Central memory CD8-positive, alpha-beta T cell (primary cell): ENCODE measurements at regions not wholly inside any gene's neighbourhood (a gene's known extent, or its start where the extent isn't known, plus 50 kb on each side); places are given as distances from the start of the nearest gene placed in this dataset.
"Not testable (repeated sequence)": the region's sequence is repeated elsewhere in the genome, so short reads cannot be mapped to it uniquely, and the experiment has no call there.

ENCODE experiments used
- ATAC-seq: fragments of 150-1000 bp; cut with Tn5 transposase; replicated peaks from 2 replicates; pipeline ENCODE4 v1.10.0; 2022; ENCODE audit warnings: mild to moderate bottlenecking, moderate FRiP score, moderate number of reproducible peaks; ENCODE audit not compliant: poor library complexity, severe bottlenecking; ENCODE audit errors: extremely low read depth
- DNase-seq, 2 donors: peaks; one replicate each; pipeline ENCODE4 v3.0.0; 2021; ENCODE audit warnings: low spot score in 2 of 2
- H3K27ac Mint-ChIP-seq: one replicate; pipeline ENCODE4 v1.8.0; 2022; ENCODE audit warnings: low read depth, mild to moderate bottlenecking, moderate library complexity, mixed read lengths
- H3K27me3 Mint-ChIP-seq: one replicate; pipeline ENCODE4 v1.8.0; 2022; ENCODE audit warnings: mixed read lengths
- H3K36me3 Mint-ChIP-seq: one replicate; pipeline ENCODE4 v1.8.0; 2022; ENCODE audit warnings: mild to moderate bottlenecking, moderate library complexity, mixed read lengths; ENCODE audit not compliant: insufficient read depth
- H3K4me1 Mint-ChIP-seq: one replicate; pipeline ENCODE4 v1.8.0; 2022; ENCODE audit warnings: mixed read lengths
- H3K4me3 Mint-ChIP-seq: one replicate; pipeline ENCODE4 v1.8.0; 2022; ENCODE audit warnings: mild to moderate bottlenecking, moderate library complexity, mixed read lengths
- H3K9me3 Mint-ChIP-seq: one replicate; pipeline ENCODE4 v1.8.0; 2022; ENCODE audit warnings: mixed read lengths

DNA sequence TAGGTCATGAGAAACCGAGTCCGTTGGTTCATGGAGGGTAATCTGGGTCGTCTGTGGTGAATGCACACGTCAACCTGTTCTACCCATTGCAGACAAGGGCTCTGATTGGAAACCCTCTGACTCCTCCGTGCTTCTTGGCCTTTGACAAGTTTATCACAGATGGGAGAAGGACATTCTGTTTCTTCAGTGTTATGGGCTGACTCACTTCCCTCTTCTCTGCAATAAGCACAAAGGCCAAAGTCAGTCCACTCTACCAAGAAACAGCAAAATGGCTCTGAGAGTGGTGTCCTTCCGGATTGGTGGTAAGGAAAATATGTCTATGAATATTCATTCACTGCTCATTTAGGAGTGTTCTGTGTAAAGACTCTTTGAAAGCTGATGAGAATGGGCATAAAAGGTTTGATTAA, 89.3 kb downstream of the FEM1C start:
- Mint-ChIP-seq H3K9me3 (no peaks in the 10 kb centered on the region), H3K4me3 (no peak overlapping the region), H3K27ac (no peak overlapping the region), H3K27me3 (no peaks in the 10 kb centered on the region), H3K36me3 (no peaks in the 10 kb centered on the region), H3K4me1 (no peaks in the 10 kb centered on the region)
- DNase-seq (no peak), ATAC-seq (no peak)

DNA sequence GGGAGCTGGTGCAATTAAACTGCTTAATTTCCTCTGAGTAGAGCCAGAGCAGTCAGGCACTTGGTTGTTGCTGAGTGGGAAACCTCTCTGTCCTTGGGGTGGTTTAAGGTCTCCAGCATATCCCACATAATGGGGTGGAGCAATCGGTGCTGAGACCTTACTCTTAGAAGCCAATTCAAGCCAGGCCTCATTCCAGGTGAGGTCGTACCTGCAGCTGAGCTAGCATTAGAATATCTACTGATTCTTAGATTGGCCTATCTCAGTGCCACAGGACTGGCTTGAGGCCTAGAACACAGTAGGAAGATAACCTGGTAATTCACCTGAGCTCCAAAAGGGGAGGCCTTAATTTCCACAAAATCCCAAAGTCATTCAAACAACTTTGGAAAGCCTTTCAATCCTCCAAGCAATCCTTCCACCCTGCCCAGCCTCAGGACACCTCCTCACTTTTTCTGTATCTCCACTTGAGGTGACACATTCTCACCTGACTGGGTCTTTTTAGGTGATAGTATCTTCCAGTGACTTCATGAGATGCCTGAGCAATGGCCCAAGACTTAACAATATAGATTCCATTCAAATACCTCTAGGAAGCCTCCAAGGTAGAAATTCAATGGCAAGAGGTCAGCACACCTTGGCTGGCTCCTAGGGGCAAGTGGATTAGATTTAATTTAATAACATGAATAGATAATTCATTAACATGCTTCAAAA, 91.0 kb downstream of the FEM1C start:
- no peak for ATAC-seq

DNA sequence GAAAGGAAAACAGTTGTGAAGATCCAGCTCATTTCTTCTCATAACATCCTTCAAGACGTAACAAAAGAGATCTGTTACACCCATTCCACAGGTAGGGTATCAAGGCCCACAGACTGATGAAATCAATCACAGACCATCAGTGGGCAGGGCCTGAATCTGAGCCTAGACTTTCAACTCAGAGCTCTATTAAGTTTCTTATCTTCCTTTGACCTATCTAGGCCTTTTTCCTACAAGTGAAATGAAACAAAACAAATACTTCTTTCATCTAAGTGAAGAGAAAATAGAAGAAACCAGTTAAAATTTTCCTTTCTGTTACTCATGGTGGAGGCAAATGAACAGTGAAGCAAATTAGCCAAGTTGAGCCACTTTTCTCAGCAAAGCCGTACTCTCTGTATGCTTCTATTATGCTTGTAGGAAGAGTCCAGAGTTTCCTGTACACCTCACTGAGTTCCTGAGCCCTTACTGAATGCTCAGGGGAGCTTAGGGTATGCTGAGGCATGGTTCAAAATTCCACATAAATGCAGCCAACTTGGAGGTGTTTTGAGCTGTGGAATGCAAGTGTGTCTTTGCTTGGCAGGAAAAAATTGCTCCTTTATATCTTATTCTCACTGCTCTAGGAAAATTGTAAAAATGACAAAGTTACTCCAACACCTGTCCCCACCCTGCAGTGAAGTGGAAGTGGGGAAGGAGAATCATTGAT, 91.9 kb downstream of the FEM1C start:
- H3K9me3 Mint-ChIP-seq = no peaks in the 10 kb centered on the region
- DNase-seq (no peak), ATAC-seq (no peak)
- no peak overlapping the region for H3K27ac Mint-ChIP-seq
- no peaks in the 10 kb centered on the region for H3K4me1 Mint-ChIP-seq
- H3K4me3 Mint-ChIP-seq = no peak overlapping the region
- H3K27me3 Mint-ChIP-seq = no peaks in the 10 kb centered on the region
- no peaks in the 10 kb centered on the region for H3K36me3 Mint-ChIP-seq

More for the DNA sequence above, 91.0 kb downstream of the FEM1C start:
- H3K36me3 Mint-ChIP-seq = no peaks in the 10 kb centered on the region
- no peaks in the 10 kb centered on the region for H3K27me3 Mint-ChIP-seq
- H3K27ac Mint-ChIP-seq = no peak overlapping the region
- no peak for DNase-seq
- no peaks in the 10 kb centered on the region for H3K9me3 Mint-ChIP-seq
- no peak overlapping the region for H3K4me3 Mint-ChIP-seq
- H3K4me1 Mint-ChIP-seq = no peaks in the 10 kb centered on the region

DNA sequence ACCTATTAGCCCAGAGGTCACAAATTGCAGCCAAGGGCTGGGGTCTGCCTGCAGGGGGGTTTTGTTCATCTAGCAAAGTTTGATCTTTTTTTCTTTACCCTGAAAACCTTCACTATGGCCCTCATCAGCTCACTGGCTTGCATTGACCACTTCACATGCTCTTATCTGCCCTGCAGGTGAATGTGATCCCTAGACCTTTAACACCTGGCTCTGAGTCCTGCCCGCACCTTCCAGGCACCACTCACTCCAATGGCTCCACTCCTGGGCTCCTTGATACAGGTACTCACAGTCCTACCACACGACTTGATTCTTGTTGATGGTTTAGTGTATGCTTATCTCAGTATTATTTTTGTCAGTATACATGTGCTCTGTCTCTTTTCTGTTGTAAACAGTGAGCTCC, 92.5 kb downstream of the FEM1C start:
- ATAC-seq = no peak
- Mint-ChIP-seq H3K27me3 (no peaks in the 10 kb centered on the region), H3K36me3 (no peaks in the 10 kb centered on the region), H3K4me3 (no peak overlapping the region), H3K9me3 (no peaks in the 10 kb centered on the region), H3K4me1 (no peaks in the 10 kb centered on the region), H3K27ac (no peak overlapping the region)
- DNase-seq = no peak

DNA sequence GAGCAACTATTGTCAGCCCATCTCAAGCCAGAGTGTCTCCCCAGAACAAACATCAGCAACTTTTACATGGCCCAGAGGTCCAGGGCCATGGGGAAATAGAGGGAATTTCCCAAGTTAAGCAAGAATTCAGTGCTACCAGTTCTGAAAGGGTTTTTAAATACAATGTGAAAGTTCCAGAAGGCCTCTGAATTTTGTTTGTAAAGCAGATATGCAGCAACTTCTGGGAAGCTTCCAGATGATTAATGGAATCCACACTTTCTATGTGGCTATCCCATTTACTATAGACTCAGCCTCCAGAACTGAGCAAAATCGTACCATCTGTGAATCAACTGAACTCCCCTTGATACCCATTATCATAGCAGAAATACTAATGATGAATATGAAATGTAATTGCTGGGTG, 93.8 kb downstream of the FEM1C start:
- H3K9me3 Mint-ChIP-seq = no peaks in the 10 kb centered on the region
- H3K36me3 Mint-ChIP-seq = no peaks in the 10 kb centered on the region
- no peaks in the 10 kb centered on the region for H3K4me1 Mint-ChIP-seq
- H3K4me3 Mint-ChIP-seq = no peak overlapping the region
- no peaks in the 10 kb centered on the region for H3K27me3 Mint-ChIP-seq
- H3K27ac Mint-ChIP-seq = no peak overlapping the region
- no peak for ATAC-seq
- no peak for DNase-seq

DNA sequence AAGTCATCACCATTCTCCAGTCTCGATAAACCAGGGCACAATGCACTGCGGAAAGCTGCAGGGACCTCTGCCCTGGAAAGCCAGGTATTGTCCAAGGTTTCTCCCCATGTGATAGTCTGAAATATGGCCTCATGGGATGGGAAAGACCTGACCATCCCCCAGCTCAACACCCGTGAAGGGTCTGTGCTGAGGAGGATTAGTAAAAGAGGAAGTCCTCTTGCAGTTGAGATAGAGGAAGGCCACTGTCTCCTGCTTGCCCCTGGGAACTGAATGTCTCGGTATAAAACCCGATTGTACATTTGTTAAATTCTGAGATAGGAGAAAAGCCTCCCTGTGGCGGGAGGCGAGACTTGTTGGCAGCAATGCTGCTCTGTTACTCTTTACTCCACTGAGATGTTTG, 95.9 kb downstream of the FEM1C start:
- not testable (repeated sequence) for H3K4me1 Mint-ChIP-seq, DNase-seq, H3K9me3 Mint-ChIP-seq, H3K27ac Mint-ChIP-seq, H3K4me3 Mint-ChIP-seq, H3K36me3 Mint-ChIP-seq, ATAC-seq
- H3K27me3 Mint-ChIP-seq = peaks cover 15% of the 10 kb centered on the region

DNA sequence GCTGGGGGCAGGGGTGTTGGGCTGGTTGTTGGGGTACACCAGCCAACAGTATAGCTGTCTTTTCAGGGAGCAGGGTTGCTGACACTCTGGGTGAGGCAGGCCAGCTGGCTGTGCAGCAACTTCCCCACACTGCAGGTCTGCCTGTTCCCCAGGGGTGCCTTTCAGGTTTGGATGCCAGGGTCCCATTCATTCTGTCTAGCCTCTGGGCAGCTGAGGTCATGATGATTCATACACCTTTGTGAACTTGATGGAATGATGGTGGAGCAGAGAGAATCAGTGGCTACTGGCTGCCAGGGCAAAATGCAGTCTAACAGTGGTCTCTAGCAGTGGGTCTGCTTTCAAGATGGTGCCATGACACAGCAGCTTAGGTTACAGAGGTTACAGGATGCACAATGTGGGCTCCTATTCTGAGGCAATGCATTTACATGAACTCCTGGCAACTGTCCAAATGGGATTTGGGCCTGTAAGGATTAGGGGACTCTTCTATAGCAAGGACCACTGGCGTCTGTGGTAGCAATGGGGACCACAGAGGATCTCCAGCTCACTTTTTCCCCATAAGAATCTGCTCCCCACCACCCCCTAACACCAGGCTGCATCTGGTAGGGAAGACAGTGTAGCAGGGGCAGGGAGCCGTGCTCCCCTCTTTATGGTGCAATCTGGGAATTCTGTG, 103.7 kb downstream of the FEM1C start:
- Mint-ChIP-seq H3K4me3 (no peak overlapping the region), H3K9me3 (peaks cover 16% of the 10 kb centered on the region), H3K4me1 (no peaks in the 10 kb centered on the region), H3K27me3 (peaks cover 55% of the 10 kb centered on the region), H3K36me3 (no peaks in the 10 kb centered on the region), H3K27ac (no peak overlapping the region)
- no peak for ATAC-seq
- no peak for DNase-seq

DNA sequence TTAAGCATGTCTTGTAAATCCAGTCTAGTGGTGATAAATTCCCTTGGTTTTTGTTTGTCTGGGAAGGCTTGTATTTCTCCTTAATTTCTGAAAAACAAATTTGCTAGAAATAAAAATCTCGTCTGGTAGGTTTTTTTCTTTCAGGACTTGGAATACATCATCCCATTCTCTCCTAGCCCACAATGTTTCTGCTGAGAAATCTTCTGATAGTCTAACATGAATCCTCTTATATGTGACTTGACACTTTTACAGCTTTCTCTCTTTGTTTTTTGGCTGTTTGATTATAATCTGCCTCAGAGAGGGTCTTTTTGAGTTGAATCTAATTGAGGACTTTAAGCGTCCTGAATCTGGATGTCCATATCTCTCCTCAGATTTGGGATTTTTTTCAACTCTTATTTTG, 104.9 kb downstream of the FEM1C start:
- ATAC-seq (no peak), DNase-seq (no peak)
- H3K27me3 Mint-ChIP-seq = peaks cover 50% of the 10 kb centered on the region
- H3K4me3 Mint-ChIP-seq = no peak overlapping the region
- H3K9me3 Mint-ChIP-seq = peaks cover 16% of the 10 kb centered on the region
- no peaks in the 10 kb centered on the region for H3K4me1 Mint-ChIP-seq
- H3K36me3 Mint-ChIP-seq = no peaks in the 10 kb centered on the region
- no peak overlapping the region for H3K27ac Mint-ChIP-seq

DNA sequence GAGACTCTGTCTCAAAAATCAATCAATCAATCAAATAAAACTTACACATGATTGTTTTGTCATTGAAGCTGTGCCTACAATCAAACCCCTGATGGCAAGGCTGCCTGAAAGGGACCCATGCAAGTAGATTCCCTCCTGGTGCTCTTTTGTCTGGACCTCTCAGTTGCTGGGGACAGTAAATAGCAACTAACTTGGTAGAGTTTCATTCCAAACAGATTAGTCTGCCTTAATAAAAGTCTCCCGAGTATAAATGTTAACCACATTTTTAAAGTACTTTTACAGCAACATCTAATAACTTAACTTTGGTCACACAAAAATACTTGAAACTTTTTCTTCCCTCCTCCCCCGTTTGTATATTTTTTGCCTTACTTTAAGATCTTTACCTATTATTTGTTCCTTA, 105.5 kb downstream of the FEM1C start:
- H3K27ac Mint-ChIP-seq = no peak overlapping the region
- H3K4me1 Mint-ChIP-seq = no peaks in the 10 kb centered on the region
- H3K9me3 Mint-ChIP-seq = peaks cover 16% of the 10 kb centered on the region
- peaks cover 44% of the 10 kb centered on the region for H3K27me3 Mint-ChIP-seq
- ATAC-seq (no peak), DNase-seq (no peak)
- no peaks in the 10 kb centered on the region for H3K36me3 Mint-ChIP-seq
- no peak overlapping the region for H3K4me3 Mint-ChIP-seq

DNA sequence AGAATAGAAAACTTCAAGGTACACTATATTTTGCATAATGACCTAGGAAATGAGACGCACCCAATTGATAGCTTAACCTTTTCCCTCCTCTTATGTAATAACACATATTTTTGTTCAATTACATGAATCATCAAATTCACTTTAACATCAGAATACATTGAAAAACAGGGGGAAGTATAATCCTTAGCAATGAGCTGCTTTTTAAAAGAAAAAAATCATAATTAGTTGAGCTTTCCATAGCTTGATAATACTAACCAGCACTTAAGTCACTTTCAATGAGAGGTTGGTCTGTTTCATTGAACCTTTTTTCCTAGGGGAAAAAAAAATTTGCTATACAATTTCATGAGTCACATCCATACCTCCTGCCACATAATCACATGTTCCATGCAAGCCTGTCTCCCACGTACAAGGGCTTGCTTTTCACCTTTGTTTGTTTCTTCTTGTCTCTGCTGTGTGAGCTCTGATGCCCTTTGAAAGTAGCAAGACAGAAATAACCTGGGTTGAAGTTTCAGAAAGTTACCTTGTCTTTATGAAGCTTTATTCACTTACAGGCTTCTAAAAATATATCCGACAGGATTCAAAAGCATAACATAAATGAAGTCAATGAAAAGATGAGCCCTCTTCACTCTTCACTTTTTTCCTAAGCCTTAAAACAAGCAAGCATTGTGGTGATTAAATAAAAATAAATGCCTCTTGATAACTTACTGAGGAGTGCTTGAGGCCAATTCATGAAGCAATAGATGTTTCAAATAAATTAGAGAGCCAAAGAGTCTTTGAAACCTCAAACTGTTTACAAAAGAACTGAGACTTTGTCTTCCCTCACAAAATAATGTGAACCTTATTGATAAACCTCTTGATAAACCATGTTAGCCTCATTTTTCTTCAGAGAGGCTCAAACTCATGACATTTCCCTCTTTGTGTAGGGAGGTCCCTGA, 108.5 kb downstream of the FEM1C start:
- Mint-ChIP-seq H3K27ac (no peak overlapping the region), H3K36me3 (no peaks in the 10 kb centered on the region), H3K9me3 (peaks cover 16% of the 10 kb centered on the region), H3K27me3 (peaks cover 15% of the 10 kb centered on the region), H3K4me1 (no peaks in the 10 kb centered on the region), H3K4me3 (no peak overlapping the region)
- DNase-seq (no peak), ATAC-seq (no peak)

DNA sequence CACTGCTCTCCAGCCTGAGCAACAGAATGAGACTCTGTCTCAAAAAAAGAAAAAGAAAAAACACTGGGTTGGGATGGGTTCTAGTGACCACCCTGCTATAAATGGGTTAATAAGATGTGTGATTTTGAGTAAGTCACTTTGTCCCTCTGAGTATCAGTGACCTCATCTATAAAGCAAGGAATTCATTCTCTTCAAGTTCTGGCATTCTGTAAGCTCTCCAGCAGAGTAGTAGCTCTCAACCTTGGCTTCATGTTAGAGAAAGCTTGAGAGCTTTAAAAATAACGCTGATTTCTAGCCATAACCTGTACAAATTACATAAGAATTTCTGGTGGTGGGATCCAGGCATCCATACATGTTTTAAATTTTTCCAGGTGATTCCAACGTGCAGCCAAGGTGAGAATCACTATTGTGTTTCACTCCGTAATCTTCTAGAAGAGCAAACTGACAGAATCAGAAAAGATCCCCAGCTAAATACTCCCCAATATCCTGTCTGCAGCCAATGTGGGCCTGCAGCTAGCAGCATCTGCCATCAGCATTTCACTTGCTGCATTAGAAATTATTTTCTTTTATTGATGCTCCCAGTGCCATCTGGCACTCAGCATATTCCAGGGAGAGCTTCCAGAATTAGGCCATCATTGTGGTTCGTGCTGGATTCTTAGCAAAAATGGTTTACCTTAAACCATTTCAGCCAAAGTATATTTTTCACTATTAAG, 109.4 kb downstream of the FEM1C start:
- Mint-ChIP-seq H3K9me3 (peaks cover 14% of the 10 kb centered on the region), H3K4me1 (no peaks in the 10 kb centered on the region), H3K27ac (no peak overlapping the region), H3K36me3 (no peaks in the 10 kb centered on the region), H3K27me3 (peaks cover 7% of the 10 kb centered on the region), H3K4me3 (no peak overlapping the region)
- ATAC-seq = no peak
- DNase-seq = no peak

DNA sequence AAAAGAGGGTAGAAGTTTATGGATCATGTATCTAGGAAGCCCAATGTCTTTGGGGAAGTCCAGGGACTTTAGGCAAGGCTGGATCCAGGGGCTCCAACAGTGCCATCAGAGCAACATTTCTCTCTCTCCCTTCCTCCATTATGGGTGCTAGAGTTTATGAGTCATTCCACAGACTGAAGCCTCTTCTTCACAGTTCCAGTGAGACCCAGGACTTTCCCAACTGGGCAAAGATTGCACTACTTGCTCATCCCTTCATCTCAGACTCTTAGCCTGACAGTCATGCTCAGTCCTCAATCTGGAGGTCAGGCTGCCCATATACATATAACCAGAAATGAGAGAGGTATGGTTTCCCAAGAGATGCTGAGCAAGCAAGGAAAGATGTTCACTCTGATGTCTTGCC, 110.7 kb downstream of the FEM1C start:
- Mint-ChIP-seq H3K4me1 (no peaks in the 10 kb centered on the region), H3K36me3 (no peaks in the 10 kb centered on the region), H3K27ac (no peak overlapping the region), H3K27me3 (no peaks in the 10 kb centered on the region), H3K4me3 (no peak overlapping the region), H3K9me3 (peaks cover 6% of the 10 kb centered on the region)
- ATAC-seq (no peak), DNase-seq (no peak)
